DND-41 (cell line): ENCODE measurements at regions not wholly inside any gene's neighbourhood (a gene's known extent, or its start where the extent isn't known, plus 50 kb on each side); places are given as distances from the start of the nearest gene placed in this dataset.

Source experiments
- CTCF ChIP-seq: IDR thresholded peaks from 2 replicates; pipeline ENCODE4 v1.5.1; 2012; ENCODE audit warnings: borderline replicate concordance, low read length, moderate library complexity, mild to moderate bottlenecking; ENCODE audit not compliant: poor library complexity, severe bottlenecking; ENCODE audit errors: extremely low read depth
- EZH2 ChIP-seq: IDR thresholded peaks from 3 replicates; pipeline ENCODE4 v1.6.1; 2012; ENCODE audit warnings: borderline replicate concordance, low read depth, mild to moderate bottlenecking, moderate library complexity, low read length, inconsistent platforms; ENCODE audit not compliant: severe bottlenecking

GRCh38 chr20:30811885-30812671 lies 445.4 kb upstream of the DEFB115 start:
- TF ChIP-seq CTCF (no peak), EZH2 (no peak)
